A549 (cell line): ENCODE measurements at regions not wholly inside any gene's neighbourhood (a gene's known extent, or its start where the extent isn't known, plus 50 kb on each side); places are given as distances from the start of the nearest gene placed in this dataset.

Experiments used
- ATAC-seq, 2 experiments: fragments of 200-7000 bp in 1 of 2; fragments of >200 bp in 1 of 2; cut with Nextera tagmentation in 1 of 2; cut with Tn5 transposase in 1 of 2; 3 replicates each; pipeline versions ENCODE4 v1.8.0 to v1.9.1; 2018 to 2020; ENCODE audit warnings: mild to moderate bottlenecking in 1 of 2, moderate library complexity in 1 of 2
- CTCF ChIA-PET: fragments of 300-600 bp; sonication (Branson Sonifier 250); formaldehyde crosslinking; extraction: SDS; loops from one replicate; lab custom pipeline; 2021; ENCODE audit warnings: antibody characterized with exemption, inconsistent platforms; lab: Yijun Ruan, JAX
- POLR2A ChIA-PET: fragments of 350-600 bp; formaldehyde crosslinking; extraction: SDS; loops from one replicate; lab custom pipeline; 2021; ENCODE audit warnings: antibody characterized with exemption, inconsistent platforms; lab: Yijun Ruan, JAX
- DNase-seq, 2 experiments: peaks; one replicate each; pipeline versions ENCODE4 v3.0.0 to v3.0.0-alpha.2; 2011 to 2016; ENCODE audit warnings: low read depth in 1 of 2, low spot score in 1 of 2
- FAIRE-seq: peaks from 2 replicates; lab custom pipeline; 2011; peaks lifted over from hg19 to GRCh38; lab: Jason Lieb, UNC
- H3K27ac ChIP-seq, 2 experiments: fragments of >200 bp; sonication (Bioruptor Twin); formaldehyde crosslinking; 3 replicates each; pipeline ENCODE4 v1.5.1; 2016 to 2017
- H3K4me1 ChIP-seq: fragments of >200 bp; sonication (Bioruptor Twin); formaldehyde crosslinking; 3 replicates; pipeline ENCODE4 v1.6.1; 2016
- H3K4me2 ChIP-seq: fragments of >200 bp; sonication (Bioruptor Twin); formaldehyde crosslinking; 3 replicates; pipeline ENCODE4 v1.6.1; 2016
- H3K4me3 ChIP-seq: fragments of >200 bp; sonication (Bioruptor Twin); formaldehyde crosslinking; 3 replicates; pipeline ENCODE4 v1.5.1; 2016
- H3K9me3 ChIP-seq: fragments of >200 bp; sonication (Bioruptor Twin); formaldehyde crosslinking; 3 replicates; pipeline ENCODE4 v1.6.1; 2016
- CBX2 ChIP-seq: fragments of 200-600 bp; sonication (generic); IDR thresholded peaks from 2 replicates; pipeline ENCODE4 v1.6.1; 2016; ENCODE audit warnings: low read depth, mild to moderate bottlenecking, borderline replicate concordance
- E2F6 ChIP-seq: IDR thresholded peaks from 2 replicates; pipeline ENCODE4 v1.6.1; 2012; ENCODE audit warnings: low read depth, borderline replicate concordance
- FOSB ChIP-seq: fragments of 250-450 bp; sonication (Bioruptor Pico); IDR thresholded peaks from 2 replicates; pipeline ENCODE4 v1.5.0; 2020; ENCODE audit warnings: mild to moderate bottlenecking, moderate library complexity
- FOXS1 ChIP-seq: fragments of 250-450 bp; sonication (Bioruptor Pico); IDR thresholded peaks from 2 replicates; pipeline ENCODE4 v1.5.0; 2020; ENCODE audit warnings: mild to moderate bottlenecking, moderate library complexity
- HDAC2 ChIP-seq: fragments of 200-600 bp; sonication (generic); IDR thresholded peaks from 2 replicates; pipeline ENCODE4 v1.6.1; 2016
- HEYL ChIP-seq: fragments of 250-450 bp; sonication (Bioruptor Pico); IDR thresholded peaks from 2 replicates; pipeline ENCODE4 v1.8.0; 2021; ENCODE audit warnings: mild to moderate bottlenecking, moderate library complexity
- MAFK ChIP-seq: fragments of 450-650 bp; IDR thresholded peaks from 2 replicates; pipeline ENCODE4 v1.6.1; 2014; ENCODE audit not compliant: partially characterized antibody
- MAX ChIP-seq: IDR thresholded peaks from 2 replicates; pipeline ENCODE4 v1.6.1; 2012
- NFE2L2 ChIP-seq: fragments of 150-350 bp; conservative IDR thresholded peaks from 2 replicates; pipeline ENCODE4 v1.6.1; 2014; ENCODE audit warnings: low read length
- NR3C1 ChIP-seq: fragments of >200 bp; sonication (Bioruptor Twin); formaldehyde crosslinking; IDR thresholded peaks from 3 replicates; pipeline ENCODE4 v1.6.1; 2017
- PBX3 ChIP-seq: IDR thresholded peaks from 2 replicates; pipeline ENCODE4 v1.6.1; 2012
- POLR2A ChIP-seq: IDR thresholded peaks from 2 replicates; pipeline ENCODE4 v1.6.1; 2012; ENCODE audit warnings: mild to moderate bottlenecking, low read length
- POLR2AphosphoS2 ChIP-seq: conservative IDR thresholded peaks from 2 replicates; pipeline ENCODE4 v1.6.1; 2012; ENCODE audit warnings: low read length, improper control_type of control experiment, inconsistent platforms
- ZFP36 ChIP-seq: fragments of 450-650 bp; IDR thresholded peaks from 2 replicates; pipeline ENCODE4 v1.6.1; 2014; ENCODE audit warnings: borderline replicate concordance; ENCODE audit not compliant: partially characterized antibody
- WGBS: methylation state at CpG from one replicate; pipeline ENCODE4 v1.1.6; 2017; ENCODE audit errors: missing lambda C conversion rate; 5-methylcytosine and 5-hydroxymethylcytosine counted together
- TF ChIP-seq, protein P1 (sequence below): fragments of 450-650 bp; IDR thresholded peaks from 2 replicates; pipeline ENCODE4 v1.6.1; 2014; ENCODE audit warnings: antibody characterized with exemption
- TF ChIP-seq, protein P2 (sequence below): fragments of 250-450 bp; sonication (Bioruptor Pico); IDR thresholded peaks from 2 replicates; pipeline ENCODE4 v1.5.0; 2020; ENCODE audit warnings: low read depth, mild to moderate bottlenecking, moderate library complexity
- TF ChIP-seq, protein P3 (sequence below): fragments of 150-350 bp; IDR thresholded peaks from 2 replicates; pipeline ENCODE4 v1.6.1; 2014; ENCODE audit warnings: low read depth, mild to moderate bottlenecking, low read length
- TF ChIP-seq, protein P4 (sequence below): fragments of >200 bp; sonication (Bioruptor Twin); formaldehyde crosslinking; IDR thresholded peaks from 2 replicates; pipeline ENCODE4 v1.6.1; 2016

- no peak for TF ChIP-seq POLR2AphosphoS2
- TF ChIP-seq, protein P1, sequence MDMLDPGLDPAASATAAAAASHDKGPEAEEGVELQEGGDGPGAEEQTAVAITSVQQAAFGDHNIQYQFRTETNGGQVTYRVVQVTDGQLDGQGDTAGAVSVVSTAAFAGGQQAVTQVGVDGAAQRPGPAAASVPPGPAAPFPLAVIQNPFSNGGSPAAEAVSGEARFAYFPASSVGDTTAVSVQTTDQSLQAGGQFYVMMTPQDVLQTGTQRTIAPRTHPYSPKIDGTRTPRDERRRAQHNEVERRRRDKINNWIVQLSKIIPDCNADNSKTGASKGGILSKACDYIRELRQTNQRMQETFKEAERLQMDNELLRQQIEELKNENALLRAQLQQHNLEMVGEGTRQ = no peak
- no peak for TF ChIP-seq MAX
- TF ChIP-seq, protein P2, sequence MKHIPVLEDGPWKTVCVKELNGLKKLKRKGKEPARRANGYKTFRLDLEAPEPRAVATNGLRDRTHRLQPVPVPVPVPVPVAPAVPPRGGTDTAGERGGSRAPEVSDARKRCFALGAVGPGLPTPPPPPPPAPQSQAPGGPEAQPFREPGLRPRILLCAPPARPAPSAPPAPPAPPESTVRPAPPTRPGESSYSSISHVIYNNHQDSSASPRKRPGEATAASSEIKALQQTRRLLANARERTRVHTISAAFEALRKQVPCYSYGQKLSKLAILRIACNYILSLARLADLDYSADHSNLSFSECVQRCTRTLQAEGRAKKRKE (CRISPR knock-in tag) = no peak
- FAIRE-seq = no peak
- no peaks in the 10 kb centered on the region for H3K9me3 ChIP-seq
- POLR2A ChIA-PET = no interaction called here
- H3K4me1 ChIP-seq = no peaks in the 10 kb centered on the region
- CTCF ChIA-PET = no interaction called here
- no peak overlapping the region for H3K27ac ChIP-seq
- H3K4me3 ChIP-seq = no peak overlapping the region
- ATAC-seq = no peak
- H3K4me2 ChIP-seq = no peak overlapping the region
- DNase-seq = no peak
- WGBS = 0% methylated on average over 3 of the region's 3 CpGs
Observed at GRCh38 chr4:19945979-19946380, 305.7 kb upstream of the SLIT2 start.

DNA sequence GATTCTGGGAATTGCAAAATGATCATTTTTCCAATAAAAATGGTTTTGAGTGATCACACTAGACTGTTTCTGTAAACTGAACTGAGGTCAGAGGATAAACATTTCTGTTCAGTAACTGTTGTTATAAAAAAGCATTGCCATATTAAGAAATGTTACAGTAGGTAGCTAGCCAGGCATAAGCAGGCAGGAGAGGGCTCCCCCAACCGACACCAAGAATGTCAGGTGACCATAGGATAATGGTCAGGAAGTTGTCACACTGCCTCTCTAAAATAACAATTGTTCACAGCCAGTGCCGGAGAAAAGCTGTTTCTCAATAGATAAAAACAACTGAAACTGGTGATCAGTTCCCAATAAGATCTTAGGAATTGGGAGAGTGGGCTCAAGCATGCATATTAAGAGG lies 306.2 kb upstream of the SLIT2 start:
- Histone ChIP-seq H3K4me1 (no peaks in the 10 kb centered on the region), H3K4me3 (no peak overlapping the region), H3K9me3 (no peaks in the 10 kb centered on the region), H3K4me2 (no peak overlapping the region), H3K27ac (no peak overlapping the region)
- TF ChIP-seq ZFP36 (no peak), POLR2A (no peak), FOSB (CRISPR knock-in tag) (no peak)
- no peak for DNase-seq
- ChIA-PET POLR2A (no interaction called here), CTCF (no interaction called here)
- no peak for ATAC-seq
- FAIRE-seq = no peak
- 14% methylated on average over 2 of the region's 2 CpGs for WGBS

DNA sequence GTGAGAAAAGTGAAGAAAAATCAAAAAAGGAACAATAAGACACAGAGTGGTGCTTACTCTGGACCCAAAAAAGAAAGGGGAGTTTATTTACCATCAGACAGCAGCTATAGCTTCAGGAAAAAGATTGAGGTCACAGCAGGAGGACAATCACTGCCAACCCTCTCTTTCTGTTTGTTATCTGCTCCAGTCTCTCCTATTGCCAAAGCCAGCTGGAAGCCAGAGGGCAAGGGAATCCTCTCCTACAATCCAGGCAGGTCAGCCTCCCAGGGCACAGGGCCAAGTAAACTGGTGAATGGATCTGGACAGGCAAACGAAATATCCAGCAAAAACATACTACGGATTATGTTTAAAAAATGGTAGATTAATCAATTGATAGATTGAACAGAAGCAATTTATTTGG lies 306.9 kb upstream of the SLIT2 start:
- ATAC-seq (no peak), DNase-seq (no peak), FAIRE-seq (no peak)
- H3K9me3 ChIP-seq = no peaks in the 10 kb centered on the region
- no peak overlapping the region for H3K27ac ChIP-seq
- no peak overlapping the region for H3K4me2 ChIP-seq
- CTCF ChIA-PET = no interaction called here
- TF ChIP-seq FOXS1 (no peak), NR3C1 (no peak), HDAC2 (no peak), NFE2L2 (no peak), MAFK (no peak), HEYL (CRISPR knock-in tag) (no peak), CBX2 (no peak), PBX3 (no peak), E2F6 (no peak)
- TF ChIP-seq, protein P2 (CRISPR knock-in tag) = no peak
- TF ChIP-seq, protein P3, sequence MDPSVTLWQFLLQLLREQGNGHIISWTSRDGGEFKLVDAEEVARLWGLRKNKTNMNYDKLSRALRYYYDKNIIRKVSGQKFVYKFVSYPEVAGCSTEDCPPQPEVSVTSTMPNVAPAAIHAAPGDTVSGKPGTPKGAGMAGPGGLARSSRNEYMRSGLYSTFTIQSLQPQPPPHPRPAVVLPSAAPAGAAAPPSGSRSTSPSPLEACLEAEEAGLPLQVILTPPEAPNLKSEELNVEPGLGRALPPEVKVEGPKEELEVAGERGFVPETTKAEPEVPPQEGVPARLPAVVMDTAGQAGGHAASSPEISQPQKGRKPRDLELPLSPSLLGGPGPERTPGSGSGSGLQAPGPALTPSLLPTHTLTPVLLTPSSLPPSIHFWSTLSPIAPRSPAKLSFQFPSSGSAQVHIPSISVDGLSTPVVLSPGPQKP = no peak
- TF ChIP-seq, protein P4, sequence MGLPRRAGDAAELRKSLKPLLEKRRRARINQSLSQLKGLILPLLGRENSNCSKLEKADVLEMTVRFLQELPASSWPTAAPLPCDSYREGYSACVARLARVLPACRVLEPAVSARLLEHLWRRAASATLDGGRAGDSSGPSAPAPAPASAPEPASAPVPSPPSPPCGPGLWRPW = no peak
- 11% methylated on average over 2 of the region's 2 CpGs for WGBS
- H3K4me3 ChIP-seq = no peak overlapping the region
- POLR2A ChIA-PET = no interaction called here
- H3K4me1 ChIP-seq = no peaks in the 10 kb centered on the region
